GM19438 (cell line): ENCODE measurements at regions not wholly inside any gene's neighbourhood (a gene's known extent, or its start where the extent isn't known, plus 50 kb on each side); places are given as distances from the start of the nearest gene placed in this dataset.
"Not testable (repeated sequence)": the region's sequence is repeated elsewhere in the genome, so short reads cannot be mapped to it uniquely, and the experiment has no call there.

ENCODE experiments used
- ATAC-seq: cut with Tn5 transposase; IDR thresholded peaks from one replicate; pipeline ENCODE4 v1.9.1; 2021; ENCODE audit warnings: low read depth; ENCODE audit not compliant: unreplicated experiment

DNA sequence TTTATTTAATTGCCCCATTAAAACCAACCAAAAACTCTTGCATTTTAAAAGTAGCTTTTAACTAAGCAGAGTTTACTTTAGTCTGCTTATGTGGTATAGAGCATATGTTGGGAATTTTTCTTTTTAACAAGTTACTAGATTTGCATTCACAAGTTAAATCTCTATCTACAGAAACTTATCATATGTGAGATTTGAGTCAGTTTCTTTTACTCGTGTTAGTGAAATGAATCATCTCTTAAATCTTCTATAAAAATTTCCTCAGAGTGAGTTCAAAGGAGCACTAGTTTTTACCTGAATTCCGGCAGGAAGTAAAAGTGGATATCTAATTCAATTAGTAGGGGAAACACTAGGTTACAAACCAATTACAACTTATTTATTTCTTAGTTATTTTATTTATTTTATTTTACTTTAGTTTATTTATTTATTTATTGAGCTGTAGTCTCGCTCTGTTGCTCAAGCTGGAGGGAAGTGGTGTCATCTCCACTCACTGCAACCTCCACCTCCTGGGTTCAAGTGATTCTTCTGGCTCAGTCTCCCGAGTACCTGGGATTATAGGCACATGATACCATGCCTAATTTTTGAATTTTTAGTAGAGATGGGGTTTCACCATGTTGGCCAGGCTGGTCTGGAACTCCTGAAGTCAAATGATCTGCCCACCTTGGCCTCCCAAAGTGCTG is 1609.6 kb upstream of the B3GALT2 start:
- no peak for ATAC-seq

- ATAC-seq, result no peak
Observed at GRCh38 chr1:194787001-194787400, 1600.6 kb upstream of the B3GALT2 start.

- ATAC-seq, result no peak
Observed at GRCh38 chr1:194786027-194786426, 1599.6 kb upstream of the B3GALT2 start.

- ATAC-seq, result no peak
Observed at GRCh38 chr1:194776657-194777056, 1590.2 kb upstream of the B3GALT2 start.

DNA sequence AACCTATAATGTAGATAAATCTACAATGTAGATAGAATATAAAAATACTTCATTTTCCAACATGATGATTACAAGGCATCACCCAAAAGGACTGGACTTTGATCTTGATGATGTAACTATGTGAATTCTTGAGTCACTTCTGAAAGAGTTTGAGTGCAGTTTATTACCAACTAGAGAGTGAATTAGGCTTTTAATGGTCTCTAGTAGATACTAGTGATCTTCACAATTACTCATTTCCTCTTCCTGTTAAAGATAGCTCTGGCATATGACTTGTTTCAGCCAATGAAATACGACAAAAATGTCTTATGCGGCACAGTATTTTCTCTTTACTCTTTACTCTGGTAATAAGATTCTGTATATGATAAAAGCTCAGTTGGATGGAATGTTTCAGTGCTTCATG is 1588.1 kb upstream of the B3GALT2 start:
- ATAC-seq, result no peak

GRCh38 chr1:194755241-194755994 is 1569.0 kb upstream of the B3GALT2 start:
- ATAC-seq, result no peak

GRCh38 chr1:194738843-194739242 is 1552.4 kb upstream of the B3GALT2 start:
- ATAC-seq, result not testable (repeated sequence)

GRCh38 chr1:194734970-194735369 is 1548.6 kb upstream of the B3GALT2 start:
- ATAC-seq, result no peak

GRCh38 chr1:194731025-194731424 is 1544.6 kb upstream of the B3GALT2 start:
- ATAC-seq, result no peak

- no peak for ATAC-seq
Observed at GRCh38 chr1:194730304-194730703, 1543.9 kb upstream of the B3GALT2 start.

DNA sequence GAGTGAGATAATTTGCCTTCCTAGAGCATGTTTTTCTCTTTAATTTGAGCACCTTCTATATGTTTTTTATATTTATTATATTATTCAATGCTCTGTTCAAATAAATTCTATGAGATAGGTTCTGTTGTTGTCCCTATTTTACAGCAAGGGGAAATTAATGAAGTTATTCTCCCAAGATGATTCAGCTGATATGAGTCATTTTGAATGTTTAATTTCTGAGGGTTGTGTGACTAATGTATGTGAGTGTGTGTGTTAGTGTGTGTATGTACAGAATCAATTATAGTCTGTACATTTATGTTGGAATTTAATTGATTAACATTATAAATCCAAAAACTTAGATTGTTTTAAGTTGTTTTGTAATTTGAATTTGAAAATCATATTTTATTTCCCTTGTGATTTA is 1536.7 kb upstream of the B3GALT2 start:
- no peak for ATAC-seq

GRCh38 chr1:194717941-194718340 is 1531.5 kb upstream of the B3GALT2 start:
- ATAC-seq, result no peak

- no peak for ATAC-seq
Observed at GRCh38 chr1:194717334-194717733, 1530.9 kb upstream of the B3GALT2 start.

DNA sequence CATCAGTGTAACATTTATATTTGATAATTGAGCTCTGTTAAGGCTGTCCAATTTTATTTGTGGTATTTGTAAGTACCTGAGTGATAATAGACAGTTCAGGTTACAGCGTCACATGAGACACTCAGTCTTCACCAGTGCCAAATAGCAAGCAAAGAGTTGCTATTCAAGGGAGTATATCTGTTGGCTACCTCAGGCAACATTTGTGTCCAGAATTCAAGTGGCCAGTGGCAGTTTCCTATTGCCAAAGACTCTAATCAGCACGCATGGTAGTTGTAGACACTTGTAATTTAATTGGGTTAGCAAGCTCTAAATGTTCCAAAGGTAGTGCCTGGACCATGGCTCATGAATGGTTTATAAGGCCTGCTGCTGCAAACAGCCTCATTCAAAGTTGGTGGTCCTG is 1524.3 kb upstream of the B3GALT2 start:
- no peak for ATAC-seq

DNA sequence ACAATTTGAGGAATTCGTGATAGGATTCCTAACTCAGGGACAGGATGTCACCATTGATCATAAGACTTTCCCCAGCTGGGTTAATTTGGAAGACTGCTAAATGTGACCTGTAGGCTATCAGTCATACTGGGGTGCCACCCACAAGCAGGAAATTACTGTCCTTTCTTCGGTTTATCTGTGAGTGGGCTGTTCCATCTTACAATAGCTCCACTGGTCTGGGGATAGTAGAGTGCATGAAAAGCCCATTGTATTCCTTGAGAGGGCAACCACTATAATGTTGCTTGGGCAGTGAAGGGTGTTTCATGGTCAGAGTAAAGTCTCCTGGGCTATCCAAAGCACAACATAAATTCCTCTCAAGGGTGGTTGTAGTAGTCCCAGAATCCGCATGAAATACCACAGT is 1523.0 kb upstream of the B3GALT2 start:
- no peak for ATAC-seq

DNA sequence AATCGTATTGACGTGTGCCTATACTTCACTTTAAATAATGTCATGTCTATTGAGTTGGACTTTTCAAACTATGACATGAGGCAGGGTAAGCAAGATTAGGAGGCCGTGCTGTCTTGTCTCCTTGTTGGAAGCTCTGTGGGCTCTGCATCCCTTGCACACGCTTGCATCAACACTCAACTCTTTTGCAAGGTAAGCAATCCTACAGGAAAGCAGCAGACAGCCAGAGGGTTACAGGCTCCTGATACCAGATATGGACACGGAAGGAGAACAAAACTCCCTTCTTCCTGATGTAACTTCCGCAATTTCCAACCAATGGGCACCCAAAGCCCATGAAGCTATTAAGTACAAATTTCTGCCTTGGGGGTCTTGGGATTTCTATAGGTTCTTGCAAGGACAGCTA is 1520.7 kb upstream of the B3GALT2 start:
- no peak for ATAC-seq

GRCh38 chr1:194705123-194705854 is 1518.9 kb upstream of the B3GALT2 start:
- ATAC-seq, result no peak

DNA sequence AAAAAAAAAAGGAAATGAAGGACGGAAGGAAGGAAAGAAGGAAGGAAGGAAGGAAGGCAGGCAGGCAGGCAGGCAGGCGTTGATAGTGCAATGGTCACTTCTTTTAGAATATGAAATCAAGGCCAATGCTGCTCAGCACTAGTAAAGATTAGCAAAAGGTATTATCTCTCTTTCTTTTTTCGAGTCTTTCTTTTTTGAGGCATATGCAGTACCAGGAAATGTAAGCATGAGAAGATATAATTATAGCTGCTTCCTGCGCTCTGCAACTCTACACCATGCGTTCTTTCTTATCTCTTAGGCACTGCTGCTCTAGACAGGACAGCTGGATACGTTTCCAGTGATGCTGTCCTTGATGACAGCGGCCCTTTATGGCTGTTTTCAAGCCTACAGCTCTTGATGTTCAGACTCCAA is 1512.5 kb upstream of the B3GALT2 start:
- no peak for ATAC-seq

DNA sequence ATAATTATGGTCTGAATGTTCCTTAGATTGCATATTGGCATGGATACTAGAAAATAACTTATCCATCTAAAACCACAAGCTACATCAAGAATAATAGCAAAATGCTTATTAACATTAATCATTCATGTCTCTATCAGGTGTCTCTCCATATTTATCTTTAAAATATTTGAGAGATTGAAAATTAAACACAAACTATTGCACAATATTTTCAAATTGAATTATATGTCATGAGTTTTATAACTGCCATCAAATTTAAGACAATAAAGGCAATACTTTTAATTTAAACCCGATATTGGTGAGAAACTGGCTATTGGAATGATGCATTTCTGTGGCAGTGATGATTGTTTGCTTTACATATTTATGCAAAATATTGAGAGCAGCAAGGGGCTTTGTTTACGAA is 1506.8 kb upstream of the B3GALT2 start:
- no peak for ATAC-seq

DNA sequence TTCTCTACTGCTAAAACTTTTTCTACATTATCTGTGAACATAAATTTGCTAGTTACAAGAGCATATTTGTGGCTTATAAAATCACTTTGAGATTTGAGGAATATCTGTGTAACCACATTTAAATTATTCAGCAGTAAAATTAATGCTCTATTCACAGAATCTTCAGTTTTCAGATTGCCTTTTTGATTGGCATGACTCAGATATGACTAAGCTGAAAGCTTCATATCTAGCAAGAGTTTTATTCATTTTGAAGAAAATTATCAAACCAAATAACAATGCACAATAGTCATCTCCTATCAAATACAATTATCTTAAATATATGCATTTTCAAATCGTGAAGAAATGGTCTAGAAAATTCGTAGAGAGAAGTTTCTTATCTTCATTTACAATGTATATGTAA is 1498.2 kb upstream of the B3GALT2 start:
- ATAC-seq, result no peak

GRCh38 chr1:194658090-194658439 is 1471.7 kb upstream of the B3GALT2 start:
- ATAC-seq, result no peak

- no peak for ATAC-seq
Observed at GRCh38 chr1:194654956-194655355, 1468.5 kb upstream of the B3GALT2 start.
